Colonic mucosa (tissue), 4 donors: ENCODE measurements at regions not wholly inside any gene's neighbourhood (a gene's known extent, or its start where the extent isn't known, plus 50 kb on each side); places are given as distances from the start of the nearest gene placed in this dataset.

Experiments used
- DNase-seq: peaks from one replicate; pipeline ENCODE4 v3.0.0-alpha.2; 2020
- H3K27ac ChIP-seq: fragments of 200-600 bp; one replicate; pipeline ENCODE4 v1.8.0; 2021
- H3K27me3 ChIP-seq: fragments of 200-600 bp; one replicate; pipeline ENCODE4 v1.8.0; 2021
- H3K36me3 ChIP-seq: fragments of 200-600 bp; one replicate; pipeline ENCODE4 v1.8.0; 2021
- H3K4me1 ChIP-seq: fragments of 200-600 bp; one replicate; pipeline ENCODE4 v1.8.0; 2021; ENCODE audit warnings: mild to moderate bottlenecking
- H3K4me3 ChIP-seq: fragments of 200-600 bp; one replicate; pipeline ENCODE4 v1.8.0; 2021
- H3K9ac ChIP-seq, 2 donors: one replicate each; pipeline ENCODE4 v1.7.0; 2013; ENCODE audit warnings: control low read depth in 2 of 2, low read depth in 2 of 2, low read length in 2 of 2
- H3K9me3 ChIP-seq: fragments of 200-600 bp; one replicate; pipeline ENCODE4 v1.8.0; 2021
- intact Hi-C: fragments of 100-400 bp; cut with DNase I; formaldehyde crosslinking; loops from one replicate; pipeline ENCODE4 v1.14.1; 2022
- TF ChIP-seq, protein P1 (sequence below): fragments of 200-600 bp; IDR thresholded peaks from one replicate; pipeline ENCODE4 v1.8.0; 2022; ENCODE audit warnings: antibody characterized with exemption, mild to moderate bottlenecking
- donor health status: healthy.
- donor health status: DM: no; HTN: no; CAD: no.
- donor health status: DM: no; HTN: no; CAD: no.

DNA sequence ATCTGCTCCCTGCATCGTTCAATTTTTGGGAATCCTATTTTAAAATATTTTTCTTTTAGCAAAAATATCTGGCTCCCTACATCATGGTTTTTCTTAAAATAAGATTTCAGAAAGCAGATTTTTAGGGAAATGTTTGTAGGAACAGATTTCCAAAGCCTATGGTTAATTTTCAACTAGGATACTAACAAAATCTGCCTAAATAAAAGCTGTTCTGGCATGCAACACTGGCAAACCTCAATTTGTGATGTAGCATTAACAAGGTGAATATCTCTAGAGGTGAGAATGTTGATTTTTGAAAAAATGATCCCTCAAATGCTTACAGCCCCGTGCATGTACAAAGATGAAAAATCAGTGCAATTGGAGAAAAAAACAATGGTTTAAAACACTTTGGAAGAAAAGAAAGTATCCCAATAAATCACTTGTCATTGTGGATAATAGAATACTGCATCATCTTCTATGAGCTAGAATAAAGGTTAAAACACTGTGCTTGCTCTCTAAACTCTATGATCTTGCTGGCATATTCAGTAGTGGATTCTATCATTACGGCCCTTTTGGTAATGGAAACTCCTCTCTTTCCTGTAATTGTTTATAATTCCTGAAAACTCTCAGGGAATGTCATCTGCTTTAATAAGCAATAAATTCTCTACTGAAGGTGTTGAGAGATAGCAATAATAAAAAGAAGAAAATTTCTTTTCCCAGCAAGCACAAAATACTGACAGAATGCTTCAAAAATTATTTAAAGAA lies 97.6 kb downstream of the C4orf33 start:
- Histone ChIP-seq H3K36me3 (no peaks in the 10 kb centered on the region), H3K9ac (no peak overlapping the region), H3K27ac (no peak overlapping the region), H3K4me3 (no peak overlapping the region), H3K9me3 (no peaks in the 10 kb centered on the region), H3K27me3 (no peaks in the 10 kb centered on the region), H3K4me1 (no peaks in the 10 kb centered on the region)
- TF ChIP-seq, protein P1, sequence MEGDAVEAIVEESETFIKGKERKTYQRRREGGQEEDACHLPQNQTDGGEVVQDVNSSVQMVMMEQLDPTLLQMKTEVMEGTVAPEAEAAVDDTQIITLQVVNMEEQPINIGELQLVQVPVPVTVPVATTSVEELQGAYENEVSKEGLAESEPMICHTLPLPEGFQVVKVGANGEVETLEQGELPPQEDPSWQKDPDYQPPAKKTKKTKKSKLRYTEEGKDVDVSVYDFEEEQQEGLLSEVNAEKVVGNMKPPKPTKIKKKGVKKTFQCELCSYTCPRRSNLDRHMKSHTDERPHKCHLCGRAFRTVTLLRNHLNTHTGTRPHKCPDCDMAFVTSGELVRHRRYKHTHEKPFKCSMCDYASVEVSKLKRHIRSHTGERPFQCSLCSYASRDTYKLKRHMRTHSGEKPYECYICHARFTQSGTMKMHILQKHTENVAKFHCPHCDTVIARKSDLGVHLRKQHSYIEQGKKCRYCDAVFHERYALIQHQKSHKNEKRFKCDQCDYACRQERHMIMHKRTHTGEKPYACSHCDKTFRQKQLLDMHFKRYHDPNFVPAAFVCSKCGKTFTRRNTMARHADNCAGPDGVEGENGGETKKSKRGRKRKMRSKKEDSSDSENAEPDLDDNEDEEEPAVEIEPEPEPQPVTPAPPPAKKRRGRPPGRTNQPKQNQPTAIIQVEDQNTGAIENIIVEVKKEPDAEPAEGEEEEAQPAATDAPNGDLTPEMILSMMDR: no peak
- no peak for DNase-seq
- intact Hi-C loops: no loop called here

DNA sequence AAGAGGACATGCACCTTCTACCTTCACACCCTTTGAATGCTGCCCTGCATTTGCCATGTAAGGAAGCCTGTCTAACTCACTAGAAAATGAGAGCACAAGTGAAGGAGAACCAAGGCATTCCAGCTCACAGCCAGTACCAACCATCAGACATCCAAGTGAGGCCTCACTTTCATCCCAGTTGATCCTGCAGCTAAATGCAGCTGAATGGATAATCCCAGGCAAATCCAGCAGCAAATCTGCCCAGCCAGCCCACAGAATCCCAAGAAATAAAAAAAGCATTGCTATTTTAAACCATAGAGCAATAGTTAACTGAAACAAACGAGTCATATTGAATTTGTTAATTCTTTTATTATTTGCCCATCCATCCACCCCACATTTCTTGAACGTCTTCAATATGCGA lies 112.5 kb downstream of the C4orf33 start:
- no peaks in the 10 kb centered on the region for H3K4me1 ChIP-seq
- H3K36me3 ChIP-seq: no peaks in the 10 kb centered on the region
- TF ChIP-seq, protein P1: no peak
- no peak for DNase-seq
- no peaks in the 10 kb centered on the region for H3K9me3 ChIP-seq
- H3K9ac ChIP-seq: no peak overlapping the region
- no peaks in the 10 kb centered on the region for H3K27me3 ChIP-seq
- intact Hi-C loops: no loop called here
- H3K4me3 ChIP-seq: no peak overlapping the region
- H3K27ac ChIP-seq: no peak overlapping the region

DNA sequence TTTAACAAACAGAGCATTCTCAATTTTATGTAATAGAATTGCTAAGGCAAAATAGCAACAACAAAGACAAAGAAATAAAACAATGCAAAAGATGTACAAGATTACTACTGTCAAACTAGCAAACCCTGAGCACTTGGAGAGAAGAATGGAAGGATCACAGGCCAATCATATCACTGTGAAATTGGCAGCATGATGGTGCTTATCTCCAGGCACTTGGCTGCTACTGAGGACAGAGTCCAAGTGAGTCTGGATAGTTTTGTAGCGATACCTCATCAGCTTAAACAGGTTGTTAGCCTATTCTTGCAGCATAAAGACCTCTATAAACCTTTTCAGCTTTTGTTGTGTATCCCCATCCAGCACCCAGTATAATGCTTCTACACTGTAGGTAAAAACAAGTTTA lies 117.7 kb downstream of the C4orf33 start:
- DNase-seq: no peak
- intact Hi-C loops: no loop called here
- H3K36me3 ChIP-seq: no peaks in the 10 kb centered on the region
- H3K27me3 ChIP-seq: no peaks in the 10 kb centered on the region
- no peaks in the 10 kb centered on the region for H3K9me3 ChIP-seq
- H3K4me3 ChIP-seq: no peak overlapping the region
- no peaks in the 10 kb centered on the region for H3K4me1 ChIP-seq
- no peak overlapping the region for H3K27ac ChIP-seq
- no peak overlapping the region for H3K9ac ChIP-seq
- TF ChIP-seq, protein P1: no peak

DNA sequence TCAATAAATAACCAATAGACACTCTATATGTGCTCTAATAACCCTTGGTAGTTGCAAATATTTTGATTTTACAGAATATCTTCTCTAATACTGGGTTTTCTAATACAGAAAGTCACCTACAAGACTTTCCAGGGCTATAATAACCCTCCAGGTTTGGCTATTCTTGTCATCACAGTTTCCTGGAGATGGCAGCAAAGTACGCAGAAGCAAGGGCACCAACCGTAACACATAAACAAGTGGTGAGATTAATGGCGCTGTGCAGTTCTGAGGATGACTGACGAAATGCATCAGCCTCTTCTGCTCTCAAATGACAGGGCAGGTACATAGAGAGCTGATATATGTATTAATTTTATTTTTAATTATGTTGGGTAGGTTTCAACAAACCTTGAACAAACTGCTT lies 122.4 kb downstream of the C4orf33 start:
- Histone ChIP-seq H3K27ac (no peak overlapping the region), H3K36me3 (no peaks in the 10 kb centered on the region), H3K27me3 (no peaks in the 10 kb centered on the region), H3K4me1 (no peaks in the 10 kb centered on the region), H3K9me3 (no peaks in the 10 kb centered on the region), H3K9ac (no peak overlapping the region), H3K4me3 (no peak overlapping the region)
- intact Hi-C loops: no loop called here
- peak; percentile 24 for DNase-seq
- TF ChIP-seq, protein P1: peak; percentile 34

DNA sequence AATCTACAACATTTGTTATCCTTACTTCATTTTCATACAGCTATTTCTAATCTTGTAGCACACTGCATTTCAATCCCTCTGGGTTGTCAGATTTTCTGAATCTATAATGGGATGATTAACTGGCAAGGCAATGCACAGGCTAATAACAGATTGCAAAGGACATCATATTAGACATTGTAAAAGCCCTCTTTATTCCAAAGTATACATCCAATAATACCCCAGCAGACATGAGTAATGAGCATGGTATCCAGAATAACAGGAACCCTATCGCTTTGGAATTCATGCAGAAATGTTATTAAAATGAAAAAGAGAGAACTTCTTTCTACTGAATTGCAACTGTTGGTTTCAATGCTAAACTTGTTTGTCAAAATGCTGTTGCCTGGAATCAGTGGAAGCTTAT lies 122.9 kb downstream of the C4orf33 start:
- Histone ChIP-seq H3K27ac (no peak overlapping the region), H3K4me3 (no peak overlapping the region), H3K4me1 (no peaks in the 10 kb centered on the region), H3K27me3 (no peaks in the 10 kb centered on the region), H3K36me3 (no peaks in the 10 kb centered on the region), H3K9me3 (no peaks in the 10 kb centered on the region), H3K9ac (no peak overlapping the region)
- DNase-seq: no peak
- intact Hi-C loops: no loop called here
- TF ChIP-seq, protein P1: no peak
